Posterior cingulate gyrus (tissue), 11 donors: ENCODE measurements at regions not wholly inside any gene's neighbourhood (a gene's known extent, or its start where the extent isn't known, plus 50 kb on each side); places are given as distances from the start of the nearest gene placed in this dataset.

Experiments
- DNase-seq, 10 donors: peaks; one replicate each; pipeline versions ENCODE4 v3.0.0 to v3.0.0-alpha.2; 2020 to 2021; ENCODE audit warnings: mixed read lengths in 3 of 10
- intact Hi-C: fragments of 100-400 bp; cut with DNase I; formaldehyde crosslinking; loops from one replicate; pipeline ENCODE4 v1.15.1; 2023

DNA sequence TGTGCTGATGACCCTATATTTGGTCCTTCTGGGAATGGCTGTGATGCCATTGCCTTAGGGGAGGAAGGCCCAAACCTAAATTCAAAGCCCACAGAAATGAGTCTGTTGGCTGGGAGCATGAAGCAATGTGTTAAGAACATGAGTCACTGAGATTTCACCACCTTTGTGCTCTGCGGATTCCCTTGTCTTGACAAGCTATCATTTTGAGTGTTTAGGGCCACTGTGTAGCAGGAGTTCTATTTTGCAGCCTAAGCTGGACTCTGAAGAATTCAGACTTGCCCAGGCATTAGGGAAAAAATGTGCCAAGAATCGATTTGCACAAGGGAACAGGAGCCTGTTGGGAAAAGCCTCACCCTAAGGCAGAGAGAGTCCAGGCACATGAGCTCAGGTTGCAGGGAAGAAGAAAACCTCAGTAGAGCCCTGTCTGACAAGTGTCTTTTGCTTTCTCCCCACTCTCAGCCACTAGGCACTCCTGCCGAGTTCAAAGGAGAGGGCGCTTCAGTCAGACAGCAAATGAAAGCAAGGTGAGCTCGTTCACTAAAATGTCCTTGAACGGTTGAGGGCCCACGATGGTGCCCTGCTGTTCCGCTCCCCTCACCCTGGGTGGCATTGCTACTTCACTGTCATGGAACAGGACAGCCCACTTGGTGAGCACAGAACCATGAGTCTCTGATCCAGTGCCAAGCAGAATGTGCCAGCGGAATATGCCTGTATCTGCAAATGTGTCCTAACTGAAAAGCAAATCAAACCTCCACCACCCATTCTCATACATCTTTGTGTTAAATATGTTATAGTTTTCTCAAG lies 93.6 kb downstream of the PRLHR start:
- DNase-seq: no peak
- intact Hi-C loops: no loop called here

- DNase-seq: no peak
- intact Hi-C loops: no loop called here
These were observed 94.3 kb downstream of the PRLHR start for GRCh38 chr10:118501171-118501570.

DNA sequence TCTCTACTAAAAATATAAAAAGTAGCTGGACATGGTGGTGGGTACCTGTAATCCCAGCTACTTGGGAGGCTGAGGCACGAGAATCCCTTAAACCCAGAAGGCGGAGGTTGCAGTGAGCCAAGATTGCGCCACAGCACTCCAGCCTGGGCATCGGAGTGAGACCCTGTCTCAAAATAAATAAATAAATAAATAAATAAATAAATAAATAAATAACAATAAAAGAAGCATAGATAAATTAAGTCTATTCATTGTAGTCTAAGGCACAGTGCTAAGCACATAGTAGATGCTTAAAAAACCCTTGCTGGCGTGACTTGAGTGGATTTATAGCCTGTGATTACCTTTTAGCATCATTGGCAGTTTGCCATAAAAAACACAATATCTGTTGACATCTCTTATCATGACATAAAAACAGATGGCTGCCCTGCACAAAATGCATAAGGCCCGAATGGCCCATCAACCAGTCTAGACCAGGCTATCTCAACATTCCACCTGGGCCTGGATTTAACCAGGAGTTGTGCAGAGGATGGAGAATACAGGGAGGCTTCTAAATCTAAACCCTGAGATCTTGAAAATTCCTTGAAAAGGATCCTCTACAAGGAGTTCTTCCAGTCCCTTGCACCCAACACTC lies 94.9 kb downstream of the PRLHR start:
- intact Hi-C loops: no loop called here
- no peak for DNase-seq

DNA sequence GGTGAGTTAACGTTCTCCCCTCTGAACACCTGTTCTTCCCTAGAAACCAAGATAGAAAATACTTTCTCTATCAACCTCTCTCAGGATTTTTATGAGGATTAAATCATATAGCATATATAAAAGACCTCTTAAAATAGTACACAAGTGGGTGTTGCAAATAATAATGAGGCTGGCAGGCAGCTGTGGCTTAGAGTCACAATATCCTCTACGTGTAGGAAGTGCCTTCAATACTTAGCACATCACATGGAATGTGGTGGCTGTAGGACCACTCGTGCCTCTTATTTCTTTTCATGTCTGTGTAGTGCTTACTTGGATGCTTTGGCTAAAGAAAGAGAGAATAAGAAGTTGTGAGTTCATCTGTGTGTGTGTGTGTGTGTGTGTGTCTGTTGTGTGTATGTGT lies 96.3 kb downstream of the PRLHR start:
- DNase-seq: no peak
- intact Hi-C loops: no loop called here

DNA sequence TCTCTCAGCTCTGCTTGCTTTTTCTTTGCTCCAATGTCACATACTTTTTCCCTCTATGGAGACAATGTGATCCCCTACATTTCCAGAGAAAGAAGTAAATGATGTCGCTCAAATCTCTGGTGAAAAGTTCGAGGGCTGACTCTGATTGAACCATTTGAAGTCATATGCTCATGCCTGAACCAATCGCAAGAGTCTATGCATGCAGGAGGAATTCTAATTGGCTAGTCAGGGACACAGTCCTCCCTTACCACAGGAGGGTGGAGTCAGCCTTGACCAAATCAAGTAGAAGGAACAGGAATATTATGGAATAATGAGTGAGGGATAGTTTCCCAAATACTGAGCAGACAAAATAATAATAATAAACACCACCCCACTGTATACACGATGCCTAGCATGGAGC lies 96.8 kb downstream of the PRLHR start:
- intact Hi-C loops: no loop called here

DNA sequence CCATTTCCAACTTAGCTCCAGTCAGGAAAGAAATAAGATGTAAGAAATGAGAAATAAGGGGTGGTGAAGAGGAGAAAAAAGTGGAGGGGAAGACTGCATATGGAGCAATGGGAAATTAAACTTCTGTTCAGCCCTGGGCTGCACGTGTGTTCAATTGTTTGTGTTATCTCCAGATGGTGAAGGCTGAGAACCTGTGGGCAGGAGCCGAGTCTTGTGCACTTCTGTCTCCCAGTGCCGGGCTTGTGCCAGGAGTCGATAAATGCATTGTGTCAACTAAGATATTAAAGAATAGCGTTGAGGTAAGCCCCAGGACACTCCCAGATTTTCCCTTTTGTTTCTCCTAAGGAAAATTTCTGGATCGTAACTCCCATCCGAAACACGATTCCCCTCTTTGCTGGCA lies 98.2 kb downstream of the PRLHR start:
- DNase-seq: no peak
- intact Hi-C loops: no loop called here

More for the DNA sequence above, 96.8 kb downstream of the PRLHR start:
- DNase-seq: no peak

GRCh38 chr10:118496525-118496924 lies 98.9 kb downstream of the PRLHR start:
- intact Hi-C loops: no loop called here
- DNase-seq: no peak

GRCh38 chr10:118495499-118495898 lies 99.9 kb downstream of the PRLHR start:
- intact Hi-C loops: no loop called here
- DNase-seq: no peak

GRCh38 chr10:118491055-118491454 lies 104.4 kb downstream of the PRLHR start:
- DNase-seq: no peak
- intact Hi-C loops: no loop called here

DNA sequence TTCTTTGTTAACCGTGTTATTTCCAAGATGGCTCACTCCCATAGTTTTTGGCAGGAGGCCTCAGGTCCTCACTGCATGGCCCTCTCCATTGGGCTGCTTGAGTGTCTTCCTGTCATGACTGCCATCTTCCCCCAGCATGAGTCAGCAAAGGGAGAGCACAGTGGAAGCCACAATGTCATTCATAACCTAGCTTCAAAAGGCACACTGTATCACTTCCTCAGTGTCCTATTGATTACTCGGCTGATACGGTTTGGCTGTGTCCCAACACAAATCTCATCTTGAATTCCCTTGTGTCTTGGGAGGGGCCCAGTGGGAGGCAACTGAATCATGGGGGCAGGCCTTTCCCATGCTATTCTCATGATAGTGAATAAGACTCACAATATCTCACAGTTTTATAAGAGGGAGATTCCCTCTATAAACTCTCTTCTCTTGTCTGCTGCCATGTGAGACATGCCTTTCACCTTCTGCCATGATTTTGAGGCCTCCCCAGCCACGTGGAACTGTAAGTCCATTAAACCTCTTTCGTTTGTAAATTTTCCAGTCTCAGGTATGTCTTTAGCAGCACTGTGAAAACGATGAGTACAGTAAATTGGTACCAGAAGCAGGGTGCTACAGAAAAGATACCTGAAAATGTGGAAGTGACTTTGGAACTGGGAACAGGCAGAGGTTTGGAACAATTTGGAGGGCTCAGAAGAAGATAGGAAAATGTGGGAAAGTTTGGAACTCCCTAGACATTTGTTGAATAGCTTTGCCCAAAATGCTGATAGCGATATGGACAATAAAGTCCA lies 106.5 kb downstream of the PRLHR start:
- no peak for DNase-seq
- intact Hi-C loops: no loop called here

DNA sequence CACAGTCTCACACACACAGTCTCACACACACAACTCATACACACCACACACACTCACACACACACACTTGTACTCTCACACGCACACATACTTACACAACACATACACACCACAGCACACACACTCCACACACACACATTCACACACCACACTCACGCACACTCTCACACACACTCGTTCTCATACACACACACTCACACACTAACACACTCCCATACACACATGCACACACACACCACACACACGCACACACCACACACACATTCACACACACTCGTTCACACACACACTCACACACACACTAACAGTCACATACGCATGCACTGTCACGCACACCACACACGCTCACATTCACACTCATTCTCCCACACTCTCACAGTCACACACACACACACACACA lies 109.8 kb downstream of the PRLHR start:
- DNase-seq: no peak
- intact Hi-C loops: no loop called here

GRCh38 chr10:118484152-118484871 lies 111.1 kb downstream of the PRLHR start:
- intact Hi-C loops: no loop called here
- no peak for DNase-seq

DNA sequence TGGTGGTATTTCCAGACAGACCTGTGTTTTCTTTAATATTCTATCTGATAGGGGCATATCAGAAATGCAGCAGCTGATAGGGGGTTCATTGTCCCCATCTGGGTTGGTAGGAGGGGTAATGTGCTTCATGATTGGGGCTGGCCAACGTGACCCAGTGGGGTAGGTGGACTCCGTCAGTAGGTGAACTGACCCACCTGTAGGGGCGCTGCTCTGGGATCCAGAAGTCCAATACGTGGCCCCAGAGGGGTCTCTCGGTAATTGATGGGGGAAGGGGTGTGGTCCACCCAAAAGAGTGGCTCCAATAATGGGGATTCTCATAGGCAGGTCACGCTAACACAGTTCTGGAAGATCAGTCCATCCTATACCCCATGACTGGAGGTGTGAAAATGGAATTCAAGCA lies 112.0 kb downstream of the PRLHR start:
- intact Hi-C loops: no loop called here
- DNase-seq: no peak

- no peak for DNase-seq
- intact Hi-C loops: no loop called here
These were observed 112.8 kb downstream of the PRLHR start for GRCh38 chr10:118482393-118483331.

- intact Hi-C loops: no loop called here
- no peak for DNase-seq
These were observed 113.6 kb downstream of the PRLHR start for GRCh38 chr10:118481871-118482270.

- no peak for DNase-seq
- intact Hi-C loops: no loop called here
These were observed 120.2 kb downstream of the PRLHR start for GRCh38 chr10:118475214-118475613.

GRCh38 chr10:118474111-118474510 lies 121.3 kb downstream of the PRLHR start:
- intact Hi-C loops: no loop called here

DNA sequence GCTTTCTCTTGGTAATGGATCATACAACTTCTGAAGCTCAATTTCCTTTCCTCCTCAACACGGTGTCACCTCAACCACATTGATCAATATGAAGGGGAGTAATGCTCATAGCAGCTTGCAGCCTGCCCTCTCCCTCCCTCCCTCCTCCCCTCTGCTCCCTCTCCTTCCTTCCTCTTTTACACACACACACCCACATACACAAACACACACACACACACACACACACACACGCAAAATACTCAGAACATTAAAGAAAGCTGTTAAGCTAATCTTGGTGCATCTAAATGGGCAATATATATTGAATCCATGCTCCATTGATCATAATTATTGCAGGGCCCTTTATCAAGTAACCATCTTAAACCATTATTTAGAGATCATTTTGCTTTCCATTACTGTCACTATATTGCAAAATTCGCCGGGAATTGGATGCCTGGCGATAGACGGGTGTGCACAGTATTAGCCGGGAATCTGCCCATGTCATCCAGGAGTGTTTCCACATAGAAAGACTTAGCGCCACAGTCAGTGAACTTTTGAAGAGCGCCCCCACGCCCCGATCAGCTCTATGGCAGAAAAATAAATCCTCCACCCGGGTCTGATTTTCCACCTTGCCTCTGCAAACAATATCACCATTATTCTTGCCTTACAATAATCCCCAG lies 122.0 kb downstream of the PRLHR start:
- intact Hi-C loops: no loop called here
- DNase-seq: no peak

More at GRCh38 chr10:118474111-118474510, 121.3 kb downstream of the PRLHR start:
- DNase-seq: no peak
